ENCODE measurements at regions not wholly inside any gene's neighbourhood (a gene's known extent, or its start where the extent isn't known, plus 50 kb on each side); places are given as distances from the start of the nearest gene placed in this dataset.
A peak's percentile ranks its signal among the peaks of the same experiment; 100 is the strongest.
"Not testable (repeated sequence)": the region's sequence is repeated elsewhere in the genome, so short reads cannot be mapped to it uniquely, and the experiment has no call there.

DNA sequence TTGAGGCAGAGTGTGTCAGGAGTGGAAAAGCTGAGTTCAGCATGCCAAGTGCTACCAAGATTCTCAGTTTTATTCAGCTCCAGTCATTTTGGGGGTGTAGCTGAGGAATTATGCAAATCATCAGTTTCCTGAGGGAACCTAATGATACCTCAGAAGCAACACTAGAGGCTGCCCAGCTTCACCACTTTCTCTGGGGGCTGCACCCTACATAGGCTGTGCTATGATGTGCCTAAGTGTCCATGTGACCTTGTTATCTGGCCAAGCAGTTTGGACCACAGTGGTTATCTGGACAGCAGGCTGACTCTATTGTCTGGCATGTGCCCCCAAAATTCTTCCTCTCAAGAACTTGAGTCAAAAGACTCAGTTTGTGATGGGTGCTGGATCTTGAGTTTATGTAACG lies 374.6 kb upstream of the SYNCRIP start:
- no peaks in the 10 kb centered on the region for H3K9me3 ChIP-seq
- ATAC-seq: no peak
- intact Hi-C loops (cut with DNase I): no loop called here
- 72% methylated on average over 1 of the region's 1 CpG for WGBS, 2 donors
- DNase-seq: no peak
- TF ChIP-seq, protein P1, sequence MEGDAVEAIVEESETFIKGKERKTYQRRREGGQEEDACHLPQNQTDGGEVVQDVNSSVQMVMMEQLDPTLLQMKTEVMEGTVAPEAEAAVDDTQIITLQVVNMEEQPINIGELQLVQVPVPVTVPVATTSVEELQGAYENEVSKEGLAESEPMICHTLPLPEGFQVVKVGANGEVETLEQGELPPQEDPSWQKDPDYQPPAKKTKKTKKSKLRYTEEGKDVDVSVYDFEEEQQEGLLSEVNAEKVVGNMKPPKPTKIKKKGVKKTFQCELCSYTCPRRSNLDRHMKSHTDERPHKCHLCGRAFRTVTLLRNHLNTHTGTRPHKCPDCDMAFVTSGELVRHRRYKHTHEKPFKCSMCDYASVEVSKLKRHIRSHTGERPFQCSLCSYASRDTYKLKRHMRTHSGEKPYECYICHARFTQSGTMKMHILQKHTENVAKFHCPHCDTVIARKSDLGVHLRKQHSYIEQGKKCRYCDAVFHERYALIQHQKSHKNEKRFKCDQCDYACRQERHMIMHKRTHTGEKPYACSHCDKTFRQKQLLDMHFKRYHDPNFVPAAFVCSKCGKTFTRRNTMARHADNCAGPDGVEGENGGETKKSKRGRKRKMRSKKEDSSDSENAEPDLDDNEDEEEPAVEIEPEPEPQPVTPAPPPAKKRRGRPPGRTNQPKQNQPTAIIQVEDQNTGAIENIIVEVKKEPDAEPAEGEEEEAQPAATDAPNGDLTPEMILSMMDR (IDR thresholded peaks at IDR 0.05): no peak
- no peaks in the 10 kb centered on the region for H3K27me3 ChIP-seq
- no peaks in the 10 kb centered on the region for H3K36me3 ChIP-seq (replicated peaks in 1 of 2; ENCODE audit: insufficient read depth in 1 of 2, low read depth in 2 of 2)
- no peaks in the 10 kb centered on the region for H3K4me1 ChIP-seq
- no peak overlapping the region for H3K4me3 ChIP-seq
- H3K27ac ChIP-seq: no peak overlapping the region

DNA sequence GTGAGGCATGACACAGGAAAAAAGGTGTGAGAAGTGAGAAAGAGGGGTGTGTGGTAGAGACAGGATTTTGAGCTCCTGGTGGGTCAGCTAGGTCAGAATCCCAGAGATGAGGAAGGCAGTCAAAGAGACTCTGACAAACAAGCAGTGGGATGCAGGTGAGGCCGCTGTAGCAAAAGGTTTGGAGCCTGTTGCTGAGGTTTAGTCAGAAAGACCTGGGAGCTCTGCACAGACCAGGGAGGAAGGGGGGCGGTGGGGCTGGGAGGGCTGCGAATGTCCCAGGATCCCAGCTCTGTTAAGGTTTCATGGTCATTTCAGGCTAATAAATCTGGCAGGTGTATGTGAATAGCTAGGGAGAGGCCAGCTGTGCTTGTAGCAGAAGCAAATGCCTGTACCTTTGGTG lies 373.9 kb upstream of the SYNCRIP start:
- 62 to 90% methylated on average over 3 of the region's 3 CpGs for WGBS, 2 donors
- H3K9me3 ChIP-seq: no peaks in the 10 kb centered on the region

GRCh38 chr6:86016077-86016476 lies 373.4 kb upstream of the SYNCRIP start:
- WGBS, 2 donors: 72 to 79% methylated on average over 4 of the region's 4 CpGs
- Histone ChIP-seq H3K27ac (no peak overlapping the region), H3K4me3 (no peak overlapping the region), H3K9me3 (no peaks in the 10 kb centered on the region), H3K4me1 (no peaks in the 10 kb centered on the region), H3K27me3 (no peaks in the 10 kb centered on the region), H3K36me3 (replicated peaks in 1 of 2; ENCODE audit: insufficient read depth in 1 of 2, low read depth in 2 of 2) (no peaks in the 10 kb centered on the region)
- DNase-seq (no peak), ATAC-seq (no peak)
- intact Hi-C loops (cut with DNase I): no loop called here
- TF ChIP-seq, protein P1 (IDR thresholded peaks at IDR 0.05): no peak
- TF ChIP-seq POLR2A (IDR thresholded peaks at IDR 0.05): no peak

More for the DNA sequence above, 373.9 kb upstream of the SYNCRIP start:
- TF ChIP-seq POLR2A (IDR thresholded peaks at IDR 0.05): no peak
- TF ChIP-seq, protein P1 (IDR thresholded peaks at IDR 0.05): no peak
- DNase-seq (no peak), ATAC-seq (no peak)
- Histone ChIP-seq H3K4me1 (no peaks in the 10 kb centered on the region), H3K4me3 (no peak overlapping the region), H3K27me3 (no peaks in the 10 kb centered on the region), H3K27ac (no peak overlapping the region), H3K36me3 (replicated peaks in 1 of 2; ENCODE audit: insufficient read depth in 1 of 2, low read depth in 2 of 2) (no peaks in the 10 kb centered on the region)
- intact Hi-C loops (cut with DNase I): no loop called here

DNA sequence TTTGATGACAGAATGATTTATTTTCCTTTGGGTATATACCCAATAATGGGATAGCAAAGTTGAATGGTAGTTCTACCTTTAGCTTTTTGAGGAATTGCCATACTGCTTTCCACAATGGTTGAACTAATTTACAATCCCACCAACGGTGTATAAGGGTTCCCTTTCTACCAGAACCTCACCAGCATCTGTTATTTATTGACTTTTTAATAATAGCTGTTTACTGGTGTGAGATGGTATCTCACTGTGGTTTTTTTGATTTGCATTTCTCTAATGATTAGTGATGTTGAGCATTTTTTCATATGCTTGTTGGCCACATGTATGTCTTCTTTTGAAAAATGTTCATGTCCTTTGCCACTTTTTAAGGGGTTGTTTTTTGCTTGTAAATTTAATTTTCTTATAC lies 370.3 kb upstream of the SYNCRIP start:
- H3K4me1 ChIP-seq; H3K27ac ChIP-seq; H3K27me3 ChIP-seq; H3K9me3 ChIP-seq; ATAC-seq; H3K36me3 ChIP-seq (replicated peaks in 1 of 2; ENCODE audit: insufficient read depth in 1 of 2, low read depth in 2 of 2); intact Hi-C loops (cut with DNase I); DNase-seq: not testable (repeated sequence)
- WGBS, 2 donors: 67 to 81% methylated on average over 1 of the region's 1 CpG
- H3K4me3 ChIP-seq: peak overlapping the region in 1 of 2 donors; percentile 8

- Histone ChIP-seq H3K4me1 (no peaks in the 10 kb centered on the region), H3K27ac (no peak overlapping the region), H3K27me3 (no peaks in the 10 kb centered on the region), H3K4me3 (no peak overlapping the region), H3K9me3 (no peaks in the 10 kb centered on the region), H3K36me3 (replicated peaks in 1 of 2; ENCODE audit: insufficient read depth in 1 of 2, low read depth in 2 of 2) (no peaks in the 10 kb centered on the region)
- TF ChIP-seq, protein P1 (IDR thresholded peaks at IDR 0.05): no peak
- TF ChIP-seq POLR2A (IDR thresholded peaks at IDR 0.05): no peak
- WGBS, 2 donors: 81 to 87% methylated on average over 9 of the region's 9 CpGs
- intact Hi-C loops (cut with DNase I): no loop called here
- no peak for DNase-seq
- no peak for ATAC-seq
Observed at GRCh38 chr6:86010915-86011786, 368.5 kb upstream of the SYNCRIP start.

Data from body of pancreas (tissue), 4 donors.